ENCODE measurements at regions not wholly inside any gene's neighbourhood (a gene's known extent, or its start where the extent isn't known, plus 50 kb on each side); places are given as distances from the start of the nearest gene placed in this dataset.
"Not testable (repeated sequence)": the region's sequence is repeated elsewhere in the genome, so short reads cannot be mapped to it uniquely, and the experiment has no call there.

GRCh38 chr7:155395176-155395797 lies 62.6 kb upstream of the EN2 start:
- H3K9me3 Mint-ChIP-seq (ENCODE audit: low read depth, unreplicated experiment): no peaks in the 10 kb centered on the region
- no peak for DNase-seq
- intact Hi-C loops (cut with micrococcal nuclease; ENCODE audit: unreplicated experiment): no loop called here
- H3K36me3 Mint-ChIP-seq (ENCODE audit: insufficient read depth, unreplicated experiment): no peaks in the 10 kb centered on the region
- CTCF ChIA-PET: interaction anchor here (0.7 kb wide), 1 partner anchor 158 kb away, joined by 3 read pairs; no protein-coding TSS in a partner anchor
- TF ChIP-seq CTCF (IDR thresholded peaks at IDR 0.05; ENCODE audit: unreplicated experiment): no peak
- peaks cover 95% of the 10 kb centered on the region for H3K27me3 Mint-ChIP-seq (ENCODE audit: unreplicated experiment)
- no peaks in the 10 kb centered on the region for H3K4me1 Mint-ChIP-seq (ENCODE audit: low read depth, unreplicated experiment)
- no peak overlapping the region for H3K27ac Mint-ChIP-seq (ENCODE audit: unreplicated experiment)
- BruUV-seq (replicated peaks): no TSS peak
- H3K4me3 Mint-ChIP-seq (ENCODE audit: low read depth, unreplicated experiment): no peak overlapping the region

GRCh38 chr7:155396661-155397060 lies 61.3 kb upstream of the EN2 start:
- no peak for DNase-seq
- H3K27me3 Mint-ChIP-seq (ENCODE audit: unreplicated experiment): peaks cover 95% of the 10 kb centered on the region
- H3K9me3 Mint-ChIP-seq (ENCODE audit: low read depth, unreplicated experiment): no peaks in the 10 kb centered on the region
- H3K4me1 Mint-ChIP-seq (ENCODE audit: low read depth, unreplicated experiment): no peaks in the 10 kb centered on the region
- intact Hi-C loops (cut with micrococcal nuclease; ENCODE audit: unreplicated experiment): no loop called here
- CTCF ChIA-PET: no interaction called here
- no peaks in the 10 kb centered on the region for H3K36me3 Mint-ChIP-seq (ENCODE audit: insufficient read depth, unreplicated experiment)
- no peak for TF ChIP-seq CTCF (IDR thresholded peaks at IDR 0.05; ENCODE audit: unreplicated experiment)
- BruUV-seq (replicated peaks): no TSS peak
- no peak overlapping the region for H3K27ac Mint-ChIP-seq (ENCODE audit: unreplicated experiment)
- no peak overlapping the region for H3K4me3 Mint-ChIP-seq (ENCODE audit: low read depth, unreplicated experiment)

DNA sequence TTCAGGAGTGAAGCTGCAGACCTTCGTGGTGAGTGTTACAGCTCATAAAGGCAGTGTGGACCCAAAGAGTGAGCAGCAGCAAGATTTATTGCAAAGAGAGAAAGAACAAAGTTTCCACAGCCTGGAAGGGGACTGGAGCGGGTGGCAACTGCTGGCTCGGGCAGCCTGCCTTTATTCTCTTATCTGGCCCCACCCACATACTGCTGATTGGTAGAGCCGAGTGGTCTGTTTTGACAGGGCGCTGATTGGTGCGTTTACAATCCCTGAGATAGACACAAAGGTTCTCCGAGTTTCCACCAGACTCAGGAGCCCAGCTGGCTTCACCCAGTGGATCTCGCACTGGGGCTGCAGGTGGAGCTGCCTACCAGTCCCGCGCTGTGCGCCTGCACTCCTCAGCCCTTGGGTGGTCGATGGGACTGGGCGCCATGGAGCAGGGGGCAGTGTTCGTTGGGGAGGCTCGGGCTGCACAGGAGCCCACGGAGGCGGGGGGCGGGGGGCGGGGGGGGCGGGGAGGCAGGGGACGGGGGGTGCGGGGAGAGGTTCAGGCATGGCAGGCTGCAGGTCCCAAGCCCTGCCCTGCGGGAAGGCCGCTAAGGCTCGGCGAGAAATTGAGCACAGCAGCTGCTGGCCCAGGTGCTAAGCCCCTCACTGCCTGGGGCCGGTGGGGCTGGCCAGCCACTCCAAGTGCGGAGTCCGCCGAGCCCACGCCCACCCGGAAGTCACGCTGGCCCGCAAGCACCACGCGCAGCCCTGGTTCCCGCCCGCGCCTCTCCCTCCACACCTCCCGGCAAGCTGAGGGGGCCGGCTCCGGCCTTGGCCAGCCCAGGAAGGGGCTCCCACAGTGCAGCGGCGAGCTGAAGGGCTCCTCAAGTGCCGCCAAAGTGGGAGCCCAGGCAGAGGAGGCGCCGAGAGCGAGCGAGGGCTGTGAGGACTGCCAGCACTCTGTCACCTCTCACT lies 59.9 kb upstream of the EN2 start:
- intact Hi-C loops (cut with micrococcal nuclease; ENCODE audit: unreplicated experiment); H3K4me1 Mint-ChIP-seq (ENCODE audit: low read depth, unreplicated experiment); CTCF ChIA-PET; H3K4me3 Mint-ChIP-seq (ENCODE audit: low read depth, unreplicated experiment); H3K27ac Mint-ChIP-seq (ENCODE audit: unreplicated experiment); BruUV-seq (replicated peaks); DNase-seq; H3K9me3 Mint-ChIP-seq (ENCODE audit: low read depth, unreplicated experiment); H3K36me3 Mint-ChIP-seq (ENCODE audit: insufficient read depth, unreplicated experiment): not testable (repeated sequence)
- H3K27me3 Mint-ChIP-seq (ENCODE audit: unreplicated experiment): peaks cover 95% of the 10 kb centered on the region

GRCh38 chr7:155398944-155399343 lies 59.0 kb upstream of the EN2 start:
- Mint-ChIP-seq H3K9me3 (ENCODE audit: low read depth, unreplicated experiment) (no peaks in the 10 kb centered on the region), H3K36me3 (ENCODE audit: insufficient read depth, unreplicated experiment) (no peaks in the 10 kb centered on the region), H3K27ac (ENCODE audit: unreplicated experiment) (no peak overlapping the region), H3K27me3 (ENCODE audit: unreplicated experiment) (peaks cover 96% of the 10 kb centered on the region), H3K4me3 (ENCODE audit: low read depth, unreplicated experiment) (no peak overlapping the region), H3K4me1 (ENCODE audit: low read depth, unreplicated experiment) (no peaks in the 10 kb centered on the region)
- peak; percentile 28 for DNase-seq
- peak; percentile 37 for TF ChIP-seq CTCF (IDR thresholded peaks at IDR 0.05; ENCODE audit: unreplicated experiment)
- no TSS peak for BruUV-seq (replicated peaks)
- intact Hi-C loops (cut with micrococcal nuclease; ENCODE audit: unreplicated experiment): no loop called here
- CTCF ChIA-PET: no interaction called here

All from Calu3 (cell line).